Left lung (tissue), 4 donors: ENCODE measurements at regions not wholly inside any gene's neighbourhood (a gene's known extent, or its start where the extent isn't known, plus 50 kb on each side); places are given as distances from the start of the nearest gene placed in this dataset.

Experiments used
- ATAC-seq: fragments of 200-7000 bp; cut with Tn5 transposase; one replicate; pipeline ENCODE4 v1.9.1; 2020; ENCODE audit warnings: moderate library complexity
- DNase-seq, 4 donors: peaks; one replicate each; pipeline ENCODE4 v3.0.0-alpha.2; 2013 to 2020
- H3K27ac ChIP-seq, 2 donors: fragments of 200-600 bp; sonication (generic) in 1 of 2; one replicate each; pipeline versions ENCODE4 v1.5.0 to v1.8.0; 2020 to 2021
- H3K27me3 ChIP-seq, 2 donors: fragments of 200-600 bp; sonication (generic) in 1 of 2; one replicate each; pipeline versions ENCODE4 v1.5.0 to v1.8.0; 2020 to 2021
- H3K36me3 ChIP-seq, 2 donors: fragments of 200-600 bp; sonication (generic) in 1 of 2; one replicate each; pipeline versions ENCODE4 v1.5.0 to v1.8.0; 2020 to 2021
- H3K4me1 ChIP-seq, 2 donors: fragments of 200-600 bp; one replicate each; pipeline ENCODE4 v1.8.0; 2021
- H3K4me3 ChIP-seq, 2 donors: fragments of 200-600 bp; sonication (generic) in 1 of 2; one replicate each; pipeline versions ENCODE4 v1.5.0 to v1.8.0; 2020 to 2021; ENCODE audit warnings: mild to moderate bottlenecking in 1 of 2
- H3K9me3 ChIP-seq, 2 donors: fragments of 200-600 bp; sonication (generic) in 1 of 2; one replicate each; pipeline versions ENCODE4 v1.5.0 to v1.8.0; 2020 to 2021
- intact Hi-C, 2 donors: fragments of 100-400 bp; cut with DNase I; formaldehyde crosslinking; loops; one replicate each; pipeline versions ENCODE4 v1.11.2 to v1.14.2; 2022
- TF ChIP-seq, protein P1 (sequence below), 2 donors: fragments of 200-600 bp; sonication (generic) in 1 of 2; IDR thresholded peaks; one replicate each; pipeline versions ENCODE4 v1.5.0 to v1.8.0; 2021; ENCODE audit warnings: antibody characterized with exemption in 2 of 2
- donor health status: DM: no; HTN: yes; CAD: no.
- donor health status: DM: no; HTN: no; CAD: no.

DNA sequence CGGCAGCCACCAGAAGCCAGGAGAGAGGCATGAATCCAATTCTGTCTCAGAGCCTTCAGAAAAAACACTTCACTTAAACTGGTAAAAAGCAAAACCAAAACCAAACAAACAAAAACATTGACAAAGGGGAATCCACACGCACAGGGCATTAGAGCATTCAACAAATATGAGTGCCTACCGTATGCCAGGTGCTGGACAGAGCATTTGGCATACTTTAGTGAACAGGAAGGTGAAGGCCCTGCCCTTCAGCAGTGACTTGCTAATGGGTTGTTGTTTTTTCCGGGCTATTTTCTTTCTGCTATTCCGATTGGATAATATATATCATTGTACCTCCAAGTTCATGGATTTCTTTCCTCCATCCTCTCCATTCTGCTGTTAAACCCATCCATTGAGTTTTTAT, 71.7 kb upstream of the RUFY1 start:
- DNase-seq = no peak
- intact Hi-C loops = no loop called here
- H3K4me3 ChIP-seq = no peak overlapping the region
- no peaks in the 10 kb centered on the region for H3K36me3 ChIP-seq
- ATAC-seq = no peak
- no peaks in the 10 kb centered on the region for H3K9me3 ChIP-seq
- TF ChIP-seq, protein P1, sequence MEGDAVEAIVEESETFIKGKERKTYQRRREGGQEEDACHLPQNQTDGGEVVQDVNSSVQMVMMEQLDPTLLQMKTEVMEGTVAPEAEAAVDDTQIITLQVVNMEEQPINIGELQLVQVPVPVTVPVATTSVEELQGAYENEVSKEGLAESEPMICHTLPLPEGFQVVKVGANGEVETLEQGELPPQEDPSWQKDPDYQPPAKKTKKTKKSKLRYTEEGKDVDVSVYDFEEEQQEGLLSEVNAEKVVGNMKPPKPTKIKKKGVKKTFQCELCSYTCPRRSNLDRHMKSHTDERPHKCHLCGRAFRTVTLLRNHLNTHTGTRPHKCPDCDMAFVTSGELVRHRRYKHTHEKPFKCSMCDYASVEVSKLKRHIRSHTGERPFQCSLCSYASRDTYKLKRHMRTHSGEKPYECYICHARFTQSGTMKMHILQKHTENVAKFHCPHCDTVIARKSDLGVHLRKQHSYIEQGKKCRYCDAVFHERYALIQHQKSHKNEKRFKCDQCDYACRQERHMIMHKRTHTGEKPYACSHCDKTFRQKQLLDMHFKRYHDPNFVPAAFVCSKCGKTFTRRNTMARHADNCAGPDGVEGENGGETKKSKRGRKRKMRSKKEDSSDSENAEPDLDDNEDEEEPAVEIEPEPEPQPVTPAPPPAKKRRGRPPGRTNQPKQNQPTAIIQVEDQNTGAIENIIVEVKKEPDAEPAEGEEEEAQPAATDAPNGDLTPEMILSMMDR (IDR thresholded peaks at IDR 0.05) = no peak
- H3K4me1 ChIP-seq = peaks cover 0 to 2% of the 10 kb centered on the region in 2 donors
- H3K27ac ChIP-seq = no peak overlapping the region
- no peaks in the 10 kb centered on the region for H3K27me3 ChIP-seq

DNA sequence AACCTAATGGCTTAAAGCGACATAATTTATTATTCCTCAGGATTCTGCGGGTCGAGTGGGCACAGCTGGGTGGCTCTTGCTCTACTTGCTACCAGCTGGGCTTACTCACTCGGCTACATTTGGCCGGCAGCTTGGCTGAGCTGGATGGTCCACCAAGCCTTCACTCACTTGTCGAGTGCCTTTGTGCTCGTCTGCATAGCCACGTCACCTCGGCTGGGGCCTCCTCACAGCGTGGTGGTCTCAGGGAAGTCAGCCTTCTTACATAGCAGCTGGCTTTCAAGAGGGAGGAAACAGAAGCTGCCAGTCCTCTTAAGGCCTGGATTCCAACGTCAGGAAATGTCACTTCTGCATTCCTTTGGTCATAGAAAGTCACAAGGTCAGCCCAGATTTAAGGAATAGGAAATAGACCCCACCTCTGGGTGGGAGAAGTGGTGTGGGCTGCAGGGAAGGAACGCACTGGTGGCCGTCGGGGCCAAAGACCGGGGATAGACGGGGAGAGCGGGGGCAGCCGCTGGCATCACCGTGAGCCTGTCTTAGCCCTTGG, 75.1 kb upstream of the RUFY1 start:
- no peak overlapping the region for H3K4me3 ChIP-seq
- no peaks in the 10 kb centered on the region for H3K27me3 ChIP-seq
- intact Hi-C loops = no loop called here
- ATAC-seq = peak; percentile 27
- peak in 3 of 4 donors; percentile 64 to 78 (median 67) for DNase-seq
- H3K9me3 ChIP-seq = no peaks in the 10 kb centered on the region
- no peaks in the 10 kb centered on the region for H3K36me3 ChIP-seq
- H3K27ac ChIP-seq = no peak overlapping the region
- H3K4me1 ChIP-seq = peaks cover 0 to 2% of the 10 kb centered on the region in 2 donors
- TF ChIP-seq, protein P1 (IDR thresholded peaks at IDR 0.05) = no peak

DNA sequence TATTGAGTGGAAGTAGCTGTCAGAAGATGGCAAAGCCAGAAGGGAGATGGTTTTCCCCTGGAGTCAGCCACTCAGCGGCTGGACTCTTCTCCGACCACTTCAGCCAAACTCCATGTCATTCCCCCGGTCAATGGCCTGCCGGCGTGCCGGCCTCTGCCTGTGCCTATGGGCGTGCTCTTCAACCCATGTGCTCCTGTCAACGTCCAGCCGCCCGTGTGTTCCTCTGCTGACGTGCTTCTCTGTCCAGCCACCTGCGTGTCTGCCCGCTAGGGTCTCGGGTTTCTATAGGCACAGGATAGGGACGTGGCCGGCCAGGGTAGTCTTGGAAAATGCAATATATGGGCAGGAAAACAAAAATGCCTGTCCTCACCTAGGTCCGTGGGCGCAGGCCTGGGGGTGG, 77.7 kb upstream of the RUFY1 start:
- no peak overlapping the region for H3K4me3 ChIP-seq
- peaks cover 0 to 2% of the 10 kb centered on the region in 2 donors for H3K4me1 ChIP-seq
- H3K27ac ChIP-seq = no peak overlapping the region
- intact Hi-C loops = no loop called here
- DNase-seq = peak in 1 of 4 donors; percentile 73
- no peaks in the 10 kb centered on the region for H3K27me3 ChIP-seq
- no peaks in the 10 kb centered on the region for H3K36me3 ChIP-seq
- TF ChIP-seq, protein P1 (IDR thresholded peaks at IDR 0.05) = no peak
- no peaks in the 10 kb centered on the region for H3K9me3 ChIP-seq
- ATAC-seq = no peak

DNA sequence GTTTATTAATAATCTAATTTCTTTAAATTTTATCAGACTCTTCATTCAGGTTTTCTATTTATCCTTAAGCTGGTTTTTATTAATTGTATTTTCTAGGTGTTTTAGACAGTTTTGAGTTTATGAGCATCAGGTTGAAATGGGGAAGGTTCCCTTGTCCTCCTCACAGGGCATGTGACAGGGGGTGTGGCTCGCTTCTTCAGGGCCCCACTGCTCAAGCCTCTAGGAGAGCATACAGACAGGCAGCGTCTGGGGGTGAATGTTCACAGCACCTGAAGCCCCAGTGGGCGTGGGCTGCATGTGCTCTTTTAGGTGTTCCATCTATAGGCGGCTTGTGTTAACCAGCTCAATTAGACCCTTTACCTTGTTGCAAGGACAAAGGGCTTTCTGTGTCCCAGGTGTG, 78.2 kb upstream of the RUFY1 start:
- DNase-seq = no peak
- TF ChIP-seq, protein P1 (IDR thresholded peaks at IDR 0.05) = no peak
- intact Hi-C loops = no loop called here
- no peak overlapping the region for H3K4me3 ChIP-seq
- H3K27me3 ChIP-seq = no peaks in the 10 kb centered on the region
- no peaks in the 10 kb centered on the region for H3K36me3 ChIP-seq
- peaks cover 0 to 2% of the 10 kb centered on the region in 2 donors for H3K4me1 ChIP-seq
- ATAC-seq = no peak
- H3K9me3 ChIP-seq = no peaks in the 10 kb centered on the region
- H3K27ac ChIP-seq = no peak overlapping the region

DNA sequence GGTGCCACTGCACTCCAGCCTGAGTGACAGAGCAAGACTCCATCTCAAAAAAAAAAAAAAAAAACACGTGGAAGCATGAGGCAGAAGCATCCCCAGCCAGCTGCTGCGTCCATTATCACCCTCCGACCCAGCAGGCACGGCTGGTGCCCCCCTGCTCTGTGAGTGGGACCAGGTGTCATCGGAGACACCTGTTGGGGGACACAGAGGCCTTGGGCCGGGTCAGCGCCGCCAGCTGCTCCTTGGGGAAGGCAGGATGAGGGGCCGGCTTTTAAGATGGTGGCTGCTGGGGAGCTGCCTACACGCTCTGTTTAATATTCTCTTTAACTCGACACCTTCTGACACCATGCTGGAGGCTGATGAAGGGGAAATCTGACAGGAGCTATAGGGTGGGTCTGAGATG, 80.2 kb upstream of the RUFY1 start:
- ATAC-seq (no peak), DNase-seq (peak in 1 of 4 donors; percentile 73)
- Histone ChIP-seq H3K27ac (no peak overlapping the region), H3K9me3 (no peaks in the 10 kb centered on the region), H3K27me3 (no peaks in the 10 kb centered on the region), H3K36me3 (no peaks in the 10 kb centered on the region), H3K4me1 (peaks cover 0 to 2% of the 10 kb centered on the region in 2 donors), H3K4me3 (no peak overlapping the region)
- intact Hi-C loops = no loop called here
- TF ChIP-seq, protein P1 (IDR thresholded peaks at IDR 0.05) = no peak
